GM19099 (cell line): ENCODE measurements at regions not wholly inside any gene's neighbourhood (a gene's known extent, or its start where the extent isn't known, plus 50 kb on each side); places are given as distances from the start of the nearest gene placed in this dataset.

Experiments used
- POLR2A ChIP-seq: IDR thresholded peaks from 3 replicates; pipeline ENCODE4 v1.6.1; 2011; ENCODE audit warnings: low read depth; ENCODE audit not compliant: insufficient read length; ENCODE audit errors: extremely low read depth

DNA sequence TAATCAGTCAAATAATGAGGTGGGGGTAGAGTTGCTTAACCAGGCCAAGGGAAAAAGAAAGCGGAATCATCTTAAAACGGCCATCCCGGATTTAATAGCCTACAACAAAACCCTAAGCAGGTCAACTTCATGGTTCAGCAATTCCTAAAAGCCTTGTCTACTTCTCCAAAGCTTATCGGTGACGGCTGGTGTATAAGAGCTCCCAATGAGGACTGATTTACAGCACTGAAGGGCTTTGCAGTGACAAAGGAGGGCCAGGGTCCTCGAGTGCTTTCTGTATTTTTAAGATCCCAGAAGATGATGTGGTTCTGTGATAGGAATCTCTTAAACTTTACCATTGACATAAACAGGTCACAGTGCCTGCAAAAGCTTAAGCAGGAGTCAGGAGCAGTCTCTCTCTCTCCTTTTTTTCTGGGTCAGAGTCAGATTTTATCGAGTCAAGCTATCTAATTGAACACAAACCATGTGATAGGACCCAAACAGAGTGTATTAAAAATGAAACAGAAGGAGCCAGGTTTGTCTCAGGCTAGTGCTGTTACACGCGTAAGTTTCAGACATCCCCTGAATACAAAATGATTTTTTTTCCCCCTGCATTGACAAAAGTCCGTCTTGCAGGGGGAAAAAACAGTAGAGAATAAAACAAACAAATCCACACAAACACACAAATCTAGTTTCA is 663.6 kb upstream of the ZNF608 start:
- no peak for TF ChIP-seq POLR2A

DNA sequence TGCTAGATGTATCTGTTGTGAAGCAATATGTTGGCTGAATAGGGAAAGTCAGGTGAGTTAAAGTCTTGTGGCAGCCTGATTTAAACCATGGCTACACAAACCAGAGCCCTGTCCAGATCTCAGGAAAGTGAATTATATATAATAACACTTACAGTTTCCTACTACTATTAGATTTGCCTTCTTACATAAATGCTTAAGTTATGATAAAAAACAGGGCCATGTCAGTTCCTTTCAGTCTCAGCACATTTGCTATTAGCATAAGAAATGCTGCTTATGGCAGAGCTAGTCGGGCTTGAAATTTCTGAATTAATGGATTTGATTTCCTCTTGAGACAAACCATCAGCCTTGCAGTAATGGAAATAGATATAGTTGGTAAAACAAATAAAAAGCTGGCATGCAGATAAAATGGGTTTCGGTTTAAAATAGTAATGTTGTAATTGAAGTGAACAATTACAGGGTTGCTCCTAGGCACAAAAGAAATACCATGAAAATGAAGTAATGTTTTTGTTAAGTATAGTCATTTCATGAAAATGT is 664.2 kb upstream of the ZNF608 start:
- TF ChIP-seq POLR2A = no peak

- TF ChIP-seq POLR2A = no peak
Measured at GRCh38 chr5:125411071-125411743, 664.8 kb upstream of the ZNF608 start.

DNA sequence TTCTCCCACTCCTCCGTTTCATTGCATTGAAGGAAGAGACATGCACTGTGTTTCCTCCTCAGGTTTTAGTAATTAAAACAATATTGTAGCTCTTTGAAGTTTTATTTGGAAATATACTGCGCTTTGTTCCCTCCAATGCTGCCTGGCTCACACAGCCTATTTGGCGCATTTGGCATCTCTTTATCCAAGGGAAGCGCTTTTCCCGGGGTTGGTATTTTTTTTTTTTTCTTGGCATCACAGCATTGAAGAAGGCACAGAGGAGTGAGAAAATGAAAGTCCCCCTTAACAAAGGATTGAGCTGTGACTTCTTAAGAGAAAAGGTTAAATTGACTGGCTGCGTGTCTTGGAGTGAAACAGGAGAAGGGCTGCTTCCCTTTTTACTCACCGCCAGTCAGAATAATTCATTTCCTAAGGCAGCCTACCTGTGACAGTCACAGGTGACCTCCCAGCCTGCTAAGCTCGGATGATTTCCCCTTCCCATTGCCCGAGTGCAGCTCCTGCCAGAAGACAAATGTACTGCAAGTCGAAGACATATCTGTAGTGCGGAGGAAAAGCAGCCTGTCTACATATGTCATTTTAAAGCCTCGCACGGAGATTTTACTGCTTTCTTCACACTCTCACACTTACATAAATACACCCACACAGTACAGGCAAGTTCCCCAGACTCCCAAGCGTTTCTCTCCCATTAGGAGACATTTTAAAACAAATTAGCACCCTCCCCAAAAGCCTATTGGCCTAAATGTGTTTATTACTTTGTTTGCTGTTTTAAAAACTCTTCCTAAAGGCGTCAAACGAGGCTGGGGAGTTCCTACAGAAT is 665.5 kb upstream of the ZNF608 start:
- TF ChIP-seq POLR2A = no peak

- no peak for TF ChIP-seq POLR2A
Measured at GRCh38 chr5:125412561-125413495, 666.4 kb upstream of the ZNF608 start.

DNA sequence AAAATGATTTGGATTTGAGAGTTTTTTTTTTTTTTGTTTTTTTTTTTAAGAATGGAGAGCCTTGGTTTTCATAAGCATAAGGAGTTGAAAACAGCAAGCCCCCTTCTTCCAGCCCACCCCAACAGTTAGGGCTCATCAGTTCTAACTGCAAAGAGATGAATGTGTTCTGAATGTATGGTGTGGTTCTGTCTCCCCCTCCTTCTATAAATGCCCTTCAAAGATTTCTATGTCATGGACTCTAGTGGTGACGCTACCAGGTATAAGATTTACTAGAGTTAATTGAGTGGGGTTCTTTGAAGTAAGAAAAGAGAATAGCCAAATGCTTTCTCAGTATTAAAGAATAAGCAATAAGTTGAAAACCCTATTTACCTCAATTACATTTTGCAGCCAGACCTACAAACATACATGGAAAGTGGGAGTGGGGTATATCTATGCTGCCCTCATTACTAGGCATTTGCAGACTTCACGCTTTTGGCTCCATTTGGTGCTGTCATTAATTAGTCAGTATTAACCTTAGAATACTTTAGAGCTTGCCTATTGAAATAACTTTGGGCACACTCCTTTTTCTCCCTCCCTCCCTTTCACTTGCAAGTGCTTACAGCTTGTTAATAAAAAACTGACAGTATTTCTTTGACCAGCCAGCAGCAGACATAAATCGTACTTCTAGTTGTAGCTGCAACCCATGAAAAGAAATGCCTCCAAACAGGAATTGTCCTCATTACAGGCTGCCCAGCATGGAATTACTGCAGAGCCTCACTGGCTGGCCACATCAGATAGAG is 667.2 kb upstream of the ZNF608 start:
- TF ChIP-seq POLR2A = no peak

DNA sequence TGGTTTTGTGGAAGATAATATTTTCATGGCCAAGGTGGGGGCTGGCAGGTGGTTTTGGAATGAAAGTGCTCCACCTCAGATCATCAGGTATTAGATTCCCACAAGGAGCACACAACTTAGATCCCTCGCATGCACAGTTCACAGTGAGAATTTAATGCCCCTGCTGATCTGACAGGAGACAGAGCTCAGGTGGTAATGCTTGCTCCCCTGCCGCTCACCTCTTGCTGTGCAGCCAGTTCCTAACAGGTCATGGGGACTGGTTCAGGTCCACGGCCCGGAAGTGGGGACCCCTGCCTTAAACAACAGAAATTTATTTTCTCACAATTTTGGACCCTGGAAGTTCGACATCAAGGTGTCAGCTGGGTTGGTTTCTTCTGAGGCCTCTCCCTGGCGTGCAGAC is 668.7 kb upstream of the ZNF608 start:
- no peak for TF ChIP-seq POLR2A

GRCh38 chr5:125416055-125416454 is 669.6 kb upstream of the ZNF608 start:
- no peak for TF ChIP-seq POLR2A

- TF ChIP-seq POLR2A = no peak
Measured at GRCh38 chr5:125421006-125421405, 674.6 kb upstream of the ZNF608 start.

DNA sequence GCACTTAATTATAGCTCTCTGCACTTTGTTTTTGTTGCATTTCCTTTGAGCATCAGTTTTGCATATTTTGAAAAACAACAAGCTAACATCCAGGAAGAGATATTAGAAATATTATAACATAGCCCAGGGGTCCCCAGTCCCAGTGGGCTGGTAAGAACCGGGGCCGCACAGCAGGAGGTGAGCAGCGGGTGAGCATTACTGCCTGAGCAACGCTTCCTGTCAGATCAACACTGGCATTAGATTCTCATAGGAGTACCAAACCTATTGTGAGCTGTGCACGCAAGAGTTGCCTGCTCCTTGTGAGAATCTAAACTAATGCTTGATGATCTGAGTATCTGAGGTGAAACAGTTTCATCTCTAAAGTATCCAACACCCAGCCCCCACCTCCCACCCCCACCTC is 675.9 kb upstream of the ZNF608 start:
- no peak for TF ChIP-seq POLR2A

DNA sequence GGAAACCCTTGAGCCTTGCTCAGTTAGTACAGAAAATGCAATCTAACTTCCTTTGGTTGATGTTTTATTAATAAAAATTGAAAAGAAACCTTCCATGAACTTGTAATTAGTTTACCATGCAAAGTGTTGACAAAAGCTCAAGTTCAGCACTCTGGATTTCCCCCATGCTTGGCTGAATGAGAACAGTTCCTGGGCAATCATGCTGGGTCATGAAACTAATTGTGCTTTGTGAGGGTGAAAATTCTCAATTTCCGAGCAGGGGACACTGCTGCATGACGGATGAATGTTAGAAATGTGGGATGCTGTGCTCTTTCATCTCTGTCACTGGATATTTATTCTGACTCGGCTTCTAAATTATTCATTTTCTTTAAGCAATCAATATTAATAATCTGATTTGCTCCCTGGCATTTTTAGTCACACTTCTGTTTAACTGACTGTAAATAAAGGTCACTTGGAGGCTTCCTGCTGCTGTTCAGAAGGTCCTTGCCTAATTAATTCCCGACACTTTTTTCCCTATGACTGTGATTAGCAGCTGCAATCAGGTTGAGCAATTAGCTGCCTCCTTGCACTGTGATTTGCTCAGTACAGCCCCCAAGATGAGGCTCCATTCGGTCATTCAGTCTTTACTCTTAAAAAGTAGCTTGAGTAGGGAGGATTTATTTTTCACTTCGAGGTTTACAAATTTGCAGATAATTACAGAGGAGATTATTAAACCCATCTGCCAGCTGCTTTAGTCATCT is 678.1 kb upstream of the ZNF608 start:
- TF ChIP-seq POLR2A = no peak

DNA sequence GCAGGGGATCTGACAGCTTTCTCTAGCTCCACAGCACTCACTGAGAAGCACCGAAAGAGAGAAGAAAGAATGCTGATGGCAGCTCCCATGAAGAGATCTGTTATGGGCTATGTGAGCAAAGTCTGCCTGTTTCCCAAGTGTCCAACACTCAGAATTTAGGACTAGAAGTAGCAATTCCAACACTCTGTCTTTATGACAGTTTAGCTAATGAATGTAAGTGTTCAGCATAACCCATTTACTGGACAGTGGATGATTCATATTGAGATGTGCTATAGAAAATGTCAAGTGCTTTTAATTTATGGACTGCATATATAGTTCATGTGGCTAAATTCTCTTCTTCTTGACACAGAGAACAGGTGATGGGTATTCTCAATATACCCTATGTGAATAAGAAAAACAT is 683.1 kb upstream of the ZNF608 start:
- TF ChIP-seq POLR2A = no peak

DNA sequence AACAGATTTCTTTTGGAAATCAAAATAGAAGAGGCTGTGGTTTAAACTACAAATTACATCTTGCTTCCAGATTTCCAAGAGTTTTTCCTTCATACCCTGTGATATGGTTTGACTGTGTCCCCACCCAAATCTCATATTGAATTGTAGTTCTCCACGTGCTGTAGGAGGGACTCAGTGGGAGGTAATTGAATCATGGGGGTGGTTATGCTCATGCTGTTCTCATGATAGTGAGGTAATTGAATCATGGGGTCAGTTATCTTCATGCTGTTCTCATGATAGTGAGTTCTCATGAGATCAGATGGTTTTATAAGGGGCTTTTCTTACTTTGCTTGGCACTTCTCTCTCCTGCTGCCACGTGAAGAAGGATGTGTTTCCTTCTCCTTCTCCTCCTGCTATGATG is 687.0 kb upstream of the ZNF608 start:
- TF ChIP-seq POLR2A = no peak
